Esophagus squamous epithelium (tissue), 4 donors: ENCODE measurements at regions not wholly inside any gene's neighbourhood (a gene's known extent, or its start where the extent isn't known, plus 50 kb on each side); places are given as distances from the start of the nearest gene placed in this dataset.

Experiments used
- POLR2A ChIP-seq, 4 donors: fragments of 450-650 bp; IDR thresholded peaks; one replicate each; pipeline ENCODE4 v1.6.1; 2017; ENCODE audit warnings: antibody characterized with exemption in 4 of 4, mild to moderate bottlenecking in 4 of 4, moderate library complexity in 3 of 4
- TF ChIP-seq, protein P1 (sequence below), 6 experiments: fragments of 450-650 bp in 4 of 6; fragments of 200-600 bp in 2 of 6; sonication (generic) in 2 of 6; IDR thresholded peaks; one replicate each; pipeline ENCODE4 v1.5.1; 2016 to 2019; ENCODE audit warnings: antibody characterized with exemption in 6 of 6, mild to moderate bottlenecking in 4 of 6, moderate library complexity in 4 of 6

DNA sequence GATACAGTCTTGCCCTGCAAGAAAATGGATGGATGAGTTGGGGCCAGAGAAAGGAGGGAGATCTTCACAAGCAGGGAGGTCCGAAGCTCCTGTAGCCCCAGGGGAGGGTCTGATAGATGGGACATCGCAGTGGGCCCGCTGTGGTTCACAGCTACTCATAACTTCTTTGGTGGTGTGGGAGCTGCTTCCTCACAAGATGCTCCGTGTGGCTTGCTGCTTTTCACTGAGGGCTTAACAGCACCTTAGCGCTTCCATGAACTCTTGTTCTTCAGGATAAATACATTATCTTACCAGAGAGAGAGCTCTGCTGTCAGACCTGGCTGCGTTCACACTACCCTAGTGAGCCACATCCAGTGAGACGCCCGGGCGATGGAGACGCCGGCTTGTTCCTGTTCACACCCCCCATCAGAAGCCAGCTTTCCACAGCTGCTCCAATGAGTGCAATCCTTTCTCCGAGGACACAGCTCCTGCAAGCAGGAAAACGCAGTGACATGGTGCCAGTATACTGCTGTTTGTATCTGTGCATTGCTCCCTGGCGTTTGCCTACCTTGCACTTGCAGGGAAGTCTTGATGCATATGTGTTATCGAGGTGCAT lies 599.8 kb downstream of the AJAP1 start:
- TF ChIP-seq, protein P1, sequence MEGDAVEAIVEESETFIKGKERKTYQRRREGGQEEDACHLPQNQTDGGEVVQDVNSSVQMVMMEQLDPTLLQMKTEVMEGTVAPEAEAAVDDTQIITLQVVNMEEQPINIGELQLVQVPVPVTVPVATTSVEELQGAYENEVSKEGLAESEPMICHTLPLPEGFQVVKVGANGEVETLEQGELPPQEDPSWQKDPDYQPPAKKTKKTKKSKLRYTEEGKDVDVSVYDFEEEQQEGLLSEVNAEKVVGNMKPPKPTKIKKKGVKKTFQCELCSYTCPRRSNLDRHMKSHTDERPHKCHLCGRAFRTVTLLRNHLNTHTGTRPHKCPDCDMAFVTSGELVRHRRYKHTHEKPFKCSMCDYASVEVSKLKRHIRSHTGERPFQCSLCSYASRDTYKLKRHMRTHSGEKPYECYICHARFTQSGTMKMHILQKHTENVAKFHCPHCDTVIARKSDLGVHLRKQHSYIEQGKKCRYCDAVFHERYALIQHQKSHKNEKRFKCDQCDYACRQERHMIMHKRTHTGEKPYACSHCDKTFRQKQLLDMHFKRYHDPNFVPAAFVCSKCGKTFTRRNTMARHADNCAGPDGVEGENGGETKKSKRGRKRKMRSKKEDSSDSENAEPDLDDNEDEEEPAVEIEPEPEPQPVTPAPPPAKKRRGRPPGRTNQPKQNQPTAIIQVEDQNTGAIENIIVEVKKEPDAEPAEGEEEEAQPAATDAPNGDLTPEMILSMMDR (IDR thresholded peaks at IDR 0.05), result no peak
- TF ChIP-seq POLR2A (IDR thresholded peaks at IDR 0.05), result no peak
